GM18861 (cell line): ENCODE measurements at regions not wholly inside any gene's neighbourhood (a gene's known extent, or its start where the extent isn't known, plus 50 kb on each side); places are given as distances from the start of the nearest gene placed in this dataset.
"Not testable (repeated sequence)": the region's sequence is repeated elsewhere in the genome, so short reads cannot be mapped to it uniquely, and the experiment has no call there.

ENCODE experiments used
- ATAC-seq: cut with Tn5 transposase; IDR thresholded peaks from one replicate; pipeline ENCODE4 v1.9.1; 2021; ENCODE audit not compliant: unreplicated experiment

DNA sequence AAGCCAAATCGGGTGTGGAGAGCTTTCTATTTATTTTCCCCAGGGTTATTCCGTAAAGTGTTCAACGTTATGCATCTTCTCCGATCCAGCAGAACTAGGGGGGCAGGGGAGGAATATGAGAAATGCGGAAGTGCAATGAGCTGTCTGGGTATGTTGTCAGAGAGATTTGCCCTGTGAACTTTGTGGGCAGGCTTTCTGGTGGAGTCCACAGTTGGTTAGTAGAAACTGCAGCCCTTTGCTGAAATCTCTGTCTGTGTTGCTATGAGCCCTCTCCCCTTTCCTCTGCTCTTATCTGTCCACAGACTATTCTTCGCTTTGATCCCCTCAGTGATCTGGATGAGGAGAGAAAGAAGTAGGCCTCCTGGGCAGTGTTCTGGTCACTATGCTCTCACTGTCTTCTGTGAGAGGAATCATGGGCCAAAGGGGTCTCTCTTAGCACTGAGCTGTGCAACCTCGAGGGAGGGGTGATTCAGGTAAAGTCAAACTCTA is 158.9 kb upstream of the FUT9 start:
- ATAC-seq: no peak

DNA sequence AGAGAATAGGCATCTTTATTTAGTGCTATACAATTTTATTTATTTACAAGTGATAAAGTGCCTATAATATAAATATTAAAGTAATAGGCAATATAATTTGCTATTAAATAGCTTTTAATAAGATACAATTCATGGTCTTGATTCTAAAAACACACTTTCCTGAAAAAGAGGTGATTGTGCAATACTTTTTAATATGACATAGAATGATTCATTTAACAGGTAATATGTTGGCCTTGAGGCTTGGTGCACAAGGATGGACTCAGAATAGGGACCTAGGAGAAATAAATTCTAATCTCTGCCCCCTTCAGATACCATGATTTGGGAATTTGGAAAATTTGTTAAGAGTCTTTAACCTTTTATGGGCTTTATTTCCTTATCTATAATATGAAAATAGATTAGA is 149.9 kb upstream of the FUT9 start:
- no peak for ATAC-seq

DNA sequence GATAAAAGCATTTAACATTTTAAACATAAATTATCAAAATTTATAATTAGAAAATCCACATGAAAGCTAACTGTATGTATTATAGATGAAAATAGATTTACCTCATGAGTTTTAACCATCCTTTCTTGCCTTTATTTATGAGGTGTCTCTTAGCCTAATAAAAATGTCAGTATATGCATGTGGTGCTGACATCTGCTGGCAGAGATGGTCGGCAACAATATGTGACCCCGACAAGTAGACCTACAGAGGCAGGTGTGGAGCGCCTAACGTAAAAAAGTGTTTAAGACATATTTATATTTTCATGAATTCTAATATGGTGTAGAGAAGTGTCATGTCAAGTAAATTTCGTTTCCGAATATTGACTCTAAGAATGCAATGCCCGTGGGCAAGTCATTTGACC is 149.0 kb upstream of the FUT9 start:
- ATAC-seq: no peak

DNA sequence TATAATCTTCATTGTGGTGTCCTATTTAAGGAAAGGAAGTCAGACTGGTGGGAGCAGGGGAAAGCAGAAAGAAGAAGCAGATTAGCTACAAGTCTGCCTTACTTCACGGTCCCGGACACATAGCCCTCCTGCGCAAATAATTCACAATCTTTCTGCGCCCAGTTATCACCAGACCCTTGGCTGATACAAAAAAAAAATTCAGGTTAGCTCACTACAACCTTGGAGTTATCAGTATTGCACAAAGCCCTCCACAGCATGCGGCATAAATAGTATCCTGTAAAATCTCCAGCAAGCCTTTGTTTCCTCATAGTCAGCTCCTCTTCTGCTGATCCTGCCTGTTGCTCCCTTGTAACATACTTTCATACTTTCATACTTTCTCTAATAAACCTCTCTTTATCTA is 148.6 kb upstream of the FUT9 start:
- no peak for ATAC-seq

DNA sequence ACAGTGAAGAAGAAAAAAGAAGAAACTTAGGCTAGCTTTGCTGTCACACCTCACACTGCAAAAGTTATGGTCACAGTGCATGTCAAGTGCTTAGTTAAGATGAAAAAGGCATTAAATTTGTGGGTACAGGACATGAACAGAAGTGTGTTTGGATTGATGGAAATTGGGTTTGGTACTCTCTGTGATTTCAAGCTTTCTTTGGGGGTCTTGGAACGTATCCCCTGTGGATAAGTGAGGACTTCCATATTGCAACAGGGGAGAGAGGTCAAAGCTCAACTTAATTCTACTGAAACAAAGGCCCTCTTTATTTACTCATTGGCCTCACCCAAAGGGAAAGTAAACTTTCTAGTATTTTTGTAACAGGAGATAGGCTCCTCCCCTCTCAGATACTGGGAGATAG is 138.3 kb upstream of the FUT9 start:
- ATAC-seq: no peak

DNA sequence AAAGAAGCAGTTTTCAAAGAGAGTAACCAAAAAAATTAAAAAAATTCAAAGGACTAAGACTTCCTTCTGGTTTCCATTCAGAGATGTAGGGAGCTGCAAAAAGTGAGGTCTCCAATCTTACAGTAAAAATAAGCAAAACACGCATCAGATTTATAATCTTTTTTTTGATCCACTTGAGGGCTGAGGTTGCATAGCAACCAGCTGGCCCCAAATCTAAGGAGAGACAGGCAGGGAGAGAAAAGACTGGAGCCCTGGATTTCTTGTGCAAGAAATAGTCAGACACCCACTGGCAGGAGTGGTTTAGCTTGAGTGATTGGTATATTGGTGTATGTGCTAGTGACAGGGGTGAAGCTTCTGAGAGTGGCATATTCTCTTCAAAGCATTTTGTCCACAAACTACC is 135.9 kb upstream of the FUT9 start:
- no peak for ATAC-seq

DNA sequence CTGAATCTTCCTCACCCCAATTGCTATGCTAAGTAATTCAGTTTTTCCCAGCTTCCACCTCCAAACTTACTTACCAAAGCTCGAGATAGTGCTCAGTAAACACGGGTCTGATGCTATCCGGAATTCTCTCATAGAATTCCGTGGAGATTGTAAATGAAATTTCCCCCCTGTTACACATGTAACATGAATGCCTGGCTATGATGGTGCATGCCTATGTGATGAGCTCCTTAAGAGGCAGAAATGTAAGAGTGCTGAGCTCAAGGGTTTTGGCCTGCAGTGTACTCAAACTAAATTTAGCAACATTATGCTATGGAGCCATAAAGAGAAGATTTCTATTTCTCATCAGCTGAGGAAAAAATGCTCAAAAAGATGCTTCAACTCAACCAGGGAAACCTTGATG is 133.4 kb upstream of the FUT9 start:
- ATAC-seq: no peak

DNA sequence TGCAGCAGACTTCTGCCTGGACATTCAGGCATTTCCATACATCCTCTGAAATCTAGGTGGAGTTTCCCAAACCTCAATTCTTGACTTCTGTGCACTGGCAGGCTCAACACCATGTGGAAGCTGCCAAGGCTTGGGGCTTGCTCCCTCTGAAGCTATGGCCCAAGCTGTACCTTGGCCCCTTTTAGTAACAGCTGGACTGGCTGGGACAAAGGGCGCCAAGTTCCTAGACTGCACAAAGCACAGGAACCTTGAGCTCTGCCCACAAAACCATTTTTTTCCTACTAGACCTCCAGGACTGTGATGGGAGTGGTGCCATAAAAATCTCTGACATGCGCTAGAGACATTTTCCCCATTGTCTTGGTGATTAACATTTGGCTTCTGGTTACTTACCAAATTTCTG is 127.1 kb upstream of the FUT9 start:
- not testable (repeated sequence) for ATAC-seq

DNA sequence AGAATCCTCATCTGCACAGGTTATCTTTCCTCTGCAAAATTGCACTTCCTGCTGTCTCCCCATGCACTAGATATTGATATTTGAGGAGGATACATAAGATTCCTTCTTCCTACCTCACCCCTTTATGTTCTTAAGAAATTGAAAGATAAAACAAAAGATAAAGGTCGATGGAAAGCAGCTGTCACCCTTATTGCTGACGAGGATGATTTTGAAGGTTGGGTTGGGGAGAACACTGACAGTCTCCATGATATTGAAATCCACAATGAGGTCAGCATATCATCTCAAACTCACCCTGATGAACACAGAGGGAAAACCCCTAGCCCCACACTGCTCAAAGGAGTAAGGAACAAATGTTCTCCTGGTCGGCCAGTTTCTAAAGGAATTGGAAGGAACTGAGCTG is 110.6 kb upstream of the FUT9 start:
- no peak for ATAC-seq

DNA sequence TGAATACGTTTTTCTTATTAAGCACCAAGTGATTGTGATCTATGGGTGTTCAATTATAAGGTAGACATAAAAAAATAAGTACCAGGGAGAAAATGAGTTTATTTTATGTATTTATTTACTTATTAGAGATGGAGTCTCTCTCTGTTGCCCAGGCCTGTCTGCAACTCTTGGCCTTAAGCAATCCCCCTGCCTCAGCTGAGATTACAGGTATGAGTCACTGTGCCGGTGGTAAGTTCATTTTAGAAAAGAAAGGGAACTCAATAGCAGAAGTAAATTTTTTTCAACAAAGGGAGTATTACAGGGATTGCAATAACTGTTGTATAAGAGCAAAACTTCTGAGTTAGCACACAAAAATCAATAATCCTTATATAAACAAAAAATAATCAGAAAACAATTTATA is 98.7 kb upstream of the FUT9 start:
- ATAC-seq: no peak

DNA sequence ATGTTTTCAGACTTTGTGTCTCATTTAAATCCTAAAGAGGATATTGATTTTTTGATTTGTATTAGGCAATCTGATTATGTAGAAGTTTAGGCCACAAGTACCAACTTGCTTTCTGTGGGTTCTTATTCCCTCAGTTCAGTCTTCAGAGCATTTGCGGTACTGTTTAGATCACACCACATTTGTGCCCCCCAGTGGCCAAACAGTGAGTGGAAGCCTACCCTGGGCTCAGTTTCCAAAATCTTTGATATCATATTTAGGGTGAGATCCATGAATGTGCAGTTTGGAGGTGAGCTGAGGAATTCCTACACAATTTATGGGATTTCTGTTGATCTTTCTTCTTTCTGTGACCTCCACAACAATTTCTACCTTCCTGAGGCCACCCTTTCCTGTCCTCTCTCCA is 92.3 kb upstream of the FUT9 start:
- ATAC-seq: peak; percentile 45

DNA sequence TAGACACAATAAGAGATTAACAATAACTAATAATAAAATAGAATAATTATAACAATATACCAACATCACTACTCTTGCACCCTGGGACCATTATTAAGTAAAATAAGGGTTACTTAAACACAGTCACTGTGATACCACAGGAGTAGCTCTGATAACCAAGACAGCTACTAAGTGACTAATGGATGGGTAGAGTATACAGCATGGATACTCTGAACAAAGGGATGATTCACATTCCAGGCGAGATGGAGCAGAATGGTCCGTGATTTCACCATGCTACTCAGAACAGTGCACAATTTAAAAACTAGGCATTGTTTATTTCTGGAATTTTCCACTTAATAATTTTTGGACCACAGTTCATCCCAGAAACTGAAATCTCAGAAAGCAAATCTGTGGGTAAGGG is 80.0 kb upstream of the FUT9 start:
- ATAC-seq: no peak

DNA sequence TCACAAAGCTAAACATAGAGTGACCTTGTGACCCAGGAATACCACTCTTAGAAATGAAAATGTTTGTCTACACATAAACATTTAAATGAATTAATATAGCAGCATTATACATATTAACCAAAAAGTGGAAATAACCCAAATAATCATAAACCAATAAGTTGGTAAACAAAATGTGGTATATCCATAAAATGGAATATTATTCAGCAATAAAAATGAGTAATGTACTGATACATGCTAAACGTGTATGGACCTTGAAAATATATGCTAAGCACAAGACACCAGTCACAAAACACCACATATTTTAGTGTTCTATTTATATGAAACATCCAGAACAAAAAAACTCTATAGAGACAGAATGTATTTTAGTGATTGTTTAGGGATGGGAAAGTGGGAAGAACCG is 68.9 kb upstream of the FUT9 start:
- ATAC-seq: no peak

DNA sequence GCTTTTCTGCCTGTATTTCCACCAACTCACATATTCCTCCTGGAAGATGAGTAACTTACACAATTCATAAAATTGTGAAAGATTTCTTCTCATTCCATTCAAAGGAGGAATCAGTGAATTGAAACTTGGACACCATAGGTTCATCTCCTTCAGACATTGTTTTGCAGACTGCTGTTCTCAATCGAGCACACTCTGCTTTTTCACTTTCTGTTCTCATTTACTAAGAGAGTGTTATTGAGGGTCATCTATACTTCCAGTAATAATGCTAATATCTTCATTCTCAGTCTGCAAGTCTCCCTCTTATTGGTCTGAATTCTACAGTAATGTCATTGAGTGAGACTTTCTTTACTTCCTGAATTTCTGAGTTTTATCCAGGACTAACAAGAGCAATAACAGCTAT is 67.5 kb upstream of the FUT9 start:
- no peak for ATAC-seq

DNA sequence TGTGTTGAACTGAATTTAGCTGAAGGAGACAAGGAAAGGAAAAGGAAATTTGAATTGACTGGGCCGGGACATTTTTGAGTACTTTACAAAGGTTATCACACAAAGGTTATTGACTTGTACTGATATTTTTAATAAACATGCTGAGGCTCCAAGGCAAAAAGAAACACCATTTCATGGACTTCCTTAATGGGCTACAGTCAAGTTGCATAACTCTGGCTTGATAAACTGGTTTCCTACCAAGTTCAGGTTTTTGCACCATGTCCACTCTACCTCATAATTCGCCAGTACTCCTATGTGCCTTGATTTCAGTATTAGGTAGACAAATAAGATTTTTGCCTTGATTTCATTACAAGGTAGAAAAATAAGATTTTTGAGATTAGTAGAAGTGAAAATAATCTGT is 65.8 kb upstream of the FUT9 start:
- no peak for ATAC-seq

DNA sequence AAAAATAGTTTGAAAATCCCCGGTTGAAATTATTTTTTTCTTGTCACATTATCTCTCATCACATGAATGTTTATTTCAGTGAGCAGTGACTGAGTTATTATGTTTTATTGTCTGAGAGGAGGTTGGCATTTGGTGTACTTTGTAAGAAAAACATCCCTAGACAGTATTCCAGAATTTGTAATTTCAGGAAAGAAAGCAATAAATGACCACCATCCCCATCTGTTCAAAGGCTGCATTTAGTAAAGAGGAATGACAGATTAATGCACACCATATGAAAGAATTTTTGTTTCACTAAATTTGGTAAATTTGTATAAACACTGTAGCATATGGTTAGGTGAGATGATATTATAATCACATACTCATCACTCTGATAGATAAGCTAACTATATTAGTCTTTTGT is 57.1 kb upstream of the FUT9 start:
- ATAC-seq: no peak

DNA sequence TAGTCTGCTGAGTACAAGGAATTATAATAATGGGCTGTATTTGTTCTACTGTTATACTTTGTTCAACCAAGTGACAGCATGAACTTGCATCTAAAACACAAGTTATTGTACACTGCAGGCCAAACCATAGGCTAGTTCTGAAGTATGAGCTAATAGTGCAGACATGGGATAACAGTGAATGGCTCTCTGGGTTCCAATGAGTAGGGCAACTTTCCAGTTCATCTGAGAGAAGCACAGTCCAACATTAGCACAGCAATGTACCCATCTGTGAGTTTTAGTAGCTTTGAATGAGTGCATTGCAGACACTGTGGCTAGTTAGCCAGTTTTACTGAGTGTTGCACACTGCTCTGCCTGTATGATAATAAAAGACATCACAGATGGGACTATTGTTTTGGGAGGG is 56.5 kb upstream of the FUT9 start:
- no peak for ATAC-seq
